NCI-H187 (cell line): ENCODE measurements at regions not wholly inside any gene's neighbourhood (a gene's known extent, or its start where the extent isn't known, plus 50 kb on each side); places are given as distances from the start of the nearest gene placed in this dataset.
A peak's percentile ranks its signal among the peaks of the same experiment; 100 is the strongest.

Experiments
- DNase-seq, 2 experiments: peaks; one replicate each; lab custom pipeline; 2025; lab: John Stamatoyannopoulos, UW

- no peak for DNase-seq
Observed at GRCh38 chr12:77629141-77629540, 201.6 kb upstream of the NAV3 start.

GRCh38 chr12:77625441-77625840, 205.3 kb upstream of the NAV3 start:
- no peak for DNase-seq

GRCh38 chr12:77619425-77619824, 211.3 kb upstream of the NAV3 start:
- no peak for DNase-seq

GRCh38 chr12:77617818-77618217, 212.9 kb upstream of the NAV3 start:
- no peak for DNase-seq

- no peak for DNase-seq
Observed at GRCh38 chr12:77615332-77615731, 215.4 kb upstream of the NAV3 start.

GRCh38 chr12:77613411-77613810, 217.3 kb upstream of the NAV3 start:
- no peak for DNase-seq

- no peak for DNase-seq
Observed at GRCh38 chr12:77610446-77610845, 220.2 kb upstream of the NAV3 start.

- DNase-seq: peak in 1 of 2 experiments; percentile 21
Observed at GRCh38 chr12:77609016-77609415, 221.7 kb upstream of the NAV3 start.

GRCh38 chr12:77608271-77608824, 222.3 kb upstream of the NAV3 start:
- no peak for DNase-seq

- DNase-seq: no peak
Observed at GRCh38 chr12:77606348-77606747, 224.3 kb upstream of the NAV3 start.

- DNase-seq: no peak
Observed at GRCh38 chr12:77603946-77604345, 226.7 kb upstream of the NAV3 start.

GRCh38 chr12:77601069-77601468, 229.6 kb upstream of the NAV3 start:
- DNase-seq: no peak

GRCh38 chr12:77600468-77600843, 230.2 kb upstream of the NAV3 start:
- no peak for DNase-seq

GRCh38 chr12:77599782-77600467, 230.8 kb upstream of the NAV3 start:
- DNase-seq: no peak

GRCh38 chr12:77594366-77594765, 236.3 kb upstream of the NAV3 start:
- no peak for DNase-seq

- no peak for DNase-seq
Observed at GRCh38 chr12:77592836-77593235, 237.9 kb upstream of the NAV3 start.

GRCh38 chr12:77591959-77592743, 238.5 kb upstream of the NAV3 start:
- peak in 1 of 2 experiments; percentile 61 for DNase-seq

GRCh38 chr12:77590306-77590705, 240.4 kb upstream of the NAV3 start:
- DNase-seq: no peak

- DNase-seq: peak; percentile 62 to 72
Observed at GRCh38 chr12:77584860-77585259, 245.8 kb upstream of the NAV3 start.

- DNase-seq: no peak
Observed at GRCh38 chr12:77578466-77579220, 252.1 kb upstream of the NAV3 start.

GRCh38 chr12:77577791-77578190, 252.9 kb upstream of the NAV3 start:
- no peak for DNase-seq

- DNase-seq: no peak
Observed at GRCh38 chr12:77575376-77575919, 255.2 kb upstream of the NAV3 start.
